Neural progenitor cell (in vitro differentiated cells): ENCODE measurements at regions not wholly inside any gene's neighbourhood (a gene's known extent, or its start where the extent isn't known, plus 50 kb on each side); places are given as distances from the start of the nearest gene placed in this dataset.
"Not testable (repeated sequence)": the region's sequence is repeated elsewhere in the genome, so short reads cannot be mapped to it uniquely, and the experiment has no call there.

Experiments
- DNase-seq: peaks from one replicate; pipeline ENCODE4 v3.0.0-alpha.2; 2016; ENCODE audit warnings: low spot score
- H2AFZ ChIP-seq: fragments of 200-600 bp; sonication (generic); replicated peaks from 2 replicates; pipeline ENCODE4 v1.6.1; 2016; ENCODE audit warnings: antibody characterized with exemption
- H3F3A ChIP-seq: fragments of 200-600 bp; sonication (generic); 2 replicates; pipeline ENCODE4 v1.6.1; 2016; ENCODE audit warnings: antibody characterized with exemption, low read depth
- H3K27ac ChIP-seq: fragments of 200-600 bp; sonication (generic); 2 replicates; pipeline ENCODE4 v1.5.1; 2016; ENCODE audit warnings: mild to moderate bottlenecking
- H3K27me3 ChIP-seq: fragments of 200-600 bp; sonication (generic); 2 replicates; pipeline ENCODE4 v1.6.1; 2016; ENCODE audit warnings: mild to moderate bottlenecking, moderate library complexity
- H3K36me3 ChIP-seq: fragments of 200-600 bp; sonication (generic); 2 replicates; pipeline ENCODE4 v1.5.1; 2016
- H3K4me1 ChIP-seq: fragments of 200-600 bp; sonication (generic); 2 replicates; pipeline ENCODE4 v1.6.1; 2016; ENCODE audit warnings: mixed run types
- H3K4me2 ChIP-seq: fragments of 200-600 bp; sonication (generic); 2 replicates; pipeline ENCODE4 v1.6.1; 2016
- H3K4me3 ChIP-seq: fragments of 200-600 bp; sonication (generic); 2 replicates; pipeline ENCODE4 v1.5.1; 2016
- H3K79me2 ChIP-seq: fragments of 200-600 bp; sonication (generic); 2 replicates; pipeline ENCODE4 v1.6.1; 2016; ENCODE audit warnings: low read depth
- H3K9ac ChIP-seq: fragments of 200-600 bp; sonication (generic); 2 replicates; pipeline ENCODE4 v1.6.1; 2016
- H3K9me3 ChIP-seq: fragments of 200-600 bp; sonication (generic); 2 replicates; pipeline ENCODE4 v1.5.1; 2016; ENCODE audit warnings: low read depth
- H4K20me1 ChIP-seq: fragments of 200-600 bp; sonication (generic); 2 replicates; pipeline ENCODE4 v1.6.1; 2016; ENCODE audit warnings: low read depth
- H3K27ac Mint-ChIP-seq: 3 replicates; pipeline ENCODE4 v1.8.0; 2021; ENCODE audit warnings: mixed read lengths
- H3K27me3 Mint-ChIP-seq: 2 replicates; pipeline ENCODE4 v1.8.0; 2022; ENCODE audit warnings: low read depth, mild to moderate bottlenecking, inconsistent platforms, moderate library complexity, mixed read lengths; ENCODE audit not compliant: insufficient read depth
- H3K36me3 Mint-ChIP-seq: 3 replicates; pipeline ENCODE4 v1.8.0; 2021; ENCODE audit warnings: mixed read lengths
- H3K4me1 Mint-ChIP-seq: 3 replicates; pipeline ENCODE4 v1.8.0; 2021; ENCODE audit warnings: mixed read lengths
- H3K4me3 Mint-ChIP-seq: 3 replicates; pipeline ENCODE4 v1.8.0; 2021; ENCODE audit warnings: mild to moderate bottlenecking, moderate library complexity, mixed read lengths
- H3K9me3 Mint-ChIP-seq: 3 replicates; pipeline ENCODE4 v1.8.0; 2020; ENCODE audit warnings: mixed read lengths
- CTCF ChIP-seq: fragments of 200-600 bp; sonication (generic); IDR thresholded peaks from 2 replicates; pipeline ENCODE4 v1.5.1; 2017; ENCODE audit warnings: antibody characterized with exemption, mild to moderate bottlenecking
- EZH2 ChIP-seq: fragments of 200-600 bp; sonication (generic); IDR thresholded peaks from 2 replicates; pipeline ENCODE4 v1.6.1; 2017; ENCODE audit warnings: antibody characterized with exemption, mild to moderate bottlenecking, moderate library complexity
- EZH2phosphoT487 ChIP-seq: fragments of 200-600 bp; sonication (generic); IDR thresholded peaks from 2 replicates; pipeline ENCODE4 v1.6.1; 2017; ENCODE audit warnings: antibody characterized with exemption

DNA sequence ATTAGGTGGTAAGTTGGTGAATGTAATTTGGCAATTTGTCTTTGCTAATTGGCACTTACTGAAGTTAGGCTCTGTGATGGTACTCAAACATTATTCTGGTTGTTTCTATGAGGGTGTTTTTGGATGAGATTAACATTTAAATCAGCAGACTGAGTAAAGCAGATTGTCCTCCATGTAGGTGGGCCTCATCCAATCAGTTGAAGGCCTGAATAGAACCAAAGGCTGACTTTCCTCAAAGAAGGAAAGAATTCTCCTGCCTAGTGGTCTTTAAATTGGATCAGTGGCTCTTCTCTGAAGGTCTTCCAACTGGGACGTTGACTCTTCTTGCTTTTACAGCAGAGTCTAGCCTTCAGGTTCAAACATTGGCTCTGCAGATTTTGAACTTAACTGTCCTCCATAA is 278.3 kb downstream of the KIF20B start:
- H3K27ac Mint-ChIP-seq = no peak overlapping the region
- Histone ChIP-seq H3K36me3 (no peaks in the 10 kb centered on the region), H3K4me3 (no peak overlapping the region), H4K20me1 (no peaks in the 10 kb centered on the region), H3K79me2 (no peaks in the 10 kb centered on the region), H3F3A (no peaks in the 10 kb centered on the region), H3K4me1 (no peaks in the 10 kb centered on the region), H3K9ac (no peak overlapping the region), H3K27me3 (peaks cover 34% of the 10 kb centered on the region), H3K9me3 (no peaks in the 10 kb centered on the region), H3K27ac (no peak overlapping the region), H3K4me2 (no peak overlapping the region), H2AFZ (no peak overlapping the region)
- DNase-seq = no peak
- peaks cover 4% of the 10 kb centered on the region for H3K27me3 Mint-ChIP-seq
- H3K4me1 Mint-ChIP-seq = peaks cover 5% of the 10 kb centered on the region
- TF ChIP-seq EZH2 (no peak), CTCF (no peak), EZH2phosphoT487 (no peak)
- no peaks in the 10 kb centered on the region for H3K9me3 Mint-ChIP-seq
- no peak overlapping the region for H3K4me3 Mint-ChIP-seq
- H3K36me3 Mint-ChIP-seq = no peaks in the 10 kb centered on the region

DNA sequence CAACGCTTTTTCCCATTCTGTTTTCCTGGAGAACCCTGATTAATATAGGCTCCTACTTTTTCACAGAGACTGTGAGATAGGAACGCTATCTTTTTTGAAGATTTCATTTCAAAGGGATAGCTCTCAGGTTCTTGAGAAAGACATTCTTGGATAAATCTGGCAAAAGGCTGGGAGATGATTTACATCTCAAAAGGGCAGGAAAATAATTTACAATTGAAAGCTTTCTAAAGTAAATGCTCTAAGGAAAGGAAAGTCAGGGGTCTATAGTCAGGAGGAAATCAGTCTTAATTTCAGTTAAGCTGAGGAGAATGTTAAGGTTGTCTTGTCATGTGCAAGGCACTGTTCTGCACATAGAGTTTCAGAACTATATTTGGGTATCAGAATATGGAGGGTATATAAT is 278.8 kb downstream of the KIF20B start:
- TF ChIP-seq CTCF (no peak), EZH2phosphoT487 (no peak), EZH2 (no peak)
- no peaks in the 10 kb centered on the region for H3K4me1 ChIP-seq
- H3K27me3 Mint-ChIP-seq = peaks cover 4% of the 10 kb centered on the region
- no peak overlapping the region for H3K4me3 Mint-ChIP-seq
- no peaks in the 10 kb centered on the region for H3K36me3 ChIP-seq
- H3K4me2 ChIP-seq = no peak overlapping the region
- no peaks in the 10 kb centered on the region for H3K9me3 ChIP-seq
- H3K9ac ChIP-seq = no peak overlapping the region
- H3K27ac Mint-ChIP-seq = no peak overlapping the region
- H4K20me1 ChIP-seq = no peaks in the 10 kb centered on the region
- no peaks in the 10 kb centered on the region for H3K79me2 ChIP-seq
- no peaks in the 10 kb centered on the region for H3F3A ChIP-seq
- H3K4me1 Mint-ChIP-seq = peaks cover 5% of the 10 kb centered on the region
- no peak for DNase-seq
- H3K4me3 ChIP-seq = no peak overlapping the region
- H2AFZ ChIP-seq = no peak overlapping the region
- H3K27ac ChIP-seq = no peak overlapping the region
- H3K9me3 Mint-ChIP-seq = no peaks in the 10 kb centered on the region
- no peaks in the 10 kb centered on the region for H3K36me3 Mint-ChIP-seq
- peaks cover 30% of the 10 kb centered on the region for H3K27me3 ChIP-seq

- no peaks in the 10 kb centered on the region for H3K36me3 Mint-ChIP-seq
- Histone ChIP-seq H3K36me3 (no peaks in the 10 kb centered on the region), H3K27ac (no peak overlapping the region), H3K27me3 (peaks cover 14% of the 10 kb centered on the region), H4K20me1 (no peaks in the 10 kb centered on the region), H3K9ac (no peak overlapping the region), H3K4me1 (no peaks in the 10 kb centered on the region), H3F3A (no peaks in the 10 kb centered on the region), H3K4me2 (no peak overlapping the region), H3K9me3 (no peaks in the 10 kb centered on the region), H2AFZ (no peak overlapping the region), H3K79me2 (no peaks in the 10 kb centered on the region), H3K4me3 (no peak overlapping the region)
- no peak for TF ChIP-seq EZH2
- TF ChIP-seq CTCF = no peak
- TF ChIP-seq EZH2phosphoT487 = no peak
- H3K9me3 Mint-ChIP-seq = no peaks in the 10 kb centered on the region
- no peak for DNase-seq
- no peaks in the 10 kb centered on the region for H3K4me1 Mint-ChIP-seq
- H3K27ac Mint-ChIP-seq = no peak overlapping the region
- peaks cover 4% of the 10 kb centered on the region for H3K27me3 Mint-ChIP-seq
- H3K4me3 Mint-ChIP-seq = no peak overlapping the region
These were observed 280.5 kb downstream of the KIF20B start for GRCh38 chr10:89981891-89982290.

- Mint-ChIP-seq H3K4me3 (no peak overlapping the region), H3K27me3 (peaks cover 4% of the 10 kb centered on the region), H3K4me1 (no peaks in the 10 kb centered on the region), H3K27ac (no peak overlapping the region), H3K9me3 (no peaks in the 10 kb centered on the region), H3K36me3 (no peaks in the 10 kb centered on the region)
- H3F3A ChIP-seq = no peaks in the 10 kb centered on the region
- no peak overlapping the region for H3K9ac ChIP-seq
- H2AFZ ChIP-seq = no peak overlapping the region
- TF ChIP-seq EZH2 (no peak), EZH2phosphoT487 (no peak), CTCF (no peak)
- no peaks in the 10 kb centered on the region for H4K20me1 ChIP-seq
- H3K27ac ChIP-seq = no peak overlapping the region
- no peaks in the 10 kb centered on the region for H3K9me3 ChIP-seq
- no peak for DNase-seq
- H3K27me3 ChIP-seq = peaks cover 3% of the 10 kb centered on the region
- H3K4me2 ChIP-seq = no peak overlapping the region
- H3K36me3 ChIP-seq = no peaks in the 10 kb centered on the region
- no peaks in the 10 kb centered on the region for H3K79me2 ChIP-seq
- no peak overlapping the region for H3K4me3 ChIP-seq
- H3K4me1 ChIP-seq = no peaks in the 10 kb centered on the region
These were observed 284.1 kb downstream of the KIF20B start for GRCh38 chr10:89985446-89985845.

DNA sequence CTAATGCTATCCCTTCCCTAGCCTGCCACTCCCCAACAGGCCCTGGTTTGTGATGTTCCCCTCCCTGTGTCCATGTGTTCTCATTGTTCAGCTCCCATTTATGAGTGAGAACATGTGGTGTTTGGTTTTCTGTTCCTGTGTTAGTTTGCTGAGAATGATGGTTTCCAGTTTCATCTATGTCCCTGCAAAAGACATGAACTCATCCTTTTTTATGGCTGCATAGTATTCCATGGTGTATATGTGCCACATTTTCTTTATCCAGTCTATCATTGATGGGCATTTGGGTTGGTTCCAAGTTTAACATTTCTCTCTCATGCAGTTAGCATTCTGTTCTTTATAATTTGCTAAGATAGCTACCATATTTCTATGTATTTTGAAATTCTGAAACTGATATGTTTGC is 287.0 kb downstream of the KIF20B start:
- H3K4me1 ChIP-seq, H3K27me3 ChIP-seq, H3K9me3 Mint-ChIP-seq, H3K4me1 Mint-ChIP-seq, H3K79me2 ChIP-seq, H3K36me3 Mint-ChIP-seq, H4K20me1 ChIP-seq, H3K9ac ChIP-seq, H3K9me3 ChIP-seq, H3K27ac ChIP-seq, H3K27me3 Mint-ChIP-seq, H3K36me3 ChIP-seq, H3K27ac Mint-ChIP-seq, H3K4me3 ChIP-seq, H3K4me2 ChIP-seq, H2AFZ ChIP-seq, DNase-seq, H3K4me3 Mint-ChIP-seq, H3F3A ChIP-seq: not testable (repeated sequence)
